ENCODE measurements at regions not wholly inside any gene's neighbourhood (a gene's known extent, or its start where the extent isn't known, plus 50 kb on each side); places are given as distances from the start of the nearest gene placed in this dataset.

DNA sequence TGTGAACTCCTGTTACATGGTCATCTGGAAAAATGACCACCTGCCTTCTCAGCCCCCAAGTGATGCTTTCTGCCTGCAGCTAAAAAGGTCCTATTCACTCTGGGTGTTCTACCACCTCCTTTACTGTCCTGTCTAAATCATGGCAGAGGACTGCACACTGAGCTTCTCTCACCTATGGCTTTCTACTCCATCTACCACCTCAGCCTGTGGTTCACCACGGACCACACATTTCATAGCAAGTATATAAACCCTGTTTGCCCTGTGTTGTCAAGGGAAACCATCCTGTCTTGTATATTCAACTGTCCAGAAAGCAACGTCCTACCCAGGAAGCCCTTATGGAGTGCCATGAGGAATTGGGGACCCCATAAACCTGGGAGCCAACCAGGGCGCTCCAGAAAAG, 167.4 kb upstream of the ITGA1 start:
- Histone ChIP-seq H3K4me2 (no peak overlapping the region), H3K27me3 (ENCODE audit: insufficient read depth) (no peaks in the 10 kb centered on the region), H3K27ac (ENCODE audit: low read depth in 2 of 2, low read length in 1 of 2) (no peak overlapping the region), H3K9ac (no peak overlapping the region), H2AFZ (ENCODE audit: low read depth) (no peak overlapping the region), H3K4me3 (ENCODE audit: low read depth in 2 of 2, low read length in 1 of 2) (no peak overlapping the region), H3F3A (replicated peaks; ENCODE audit: insufficient read depth) (no peaks in the 10 kb centered on the region), H3K36me3 (replicated peaks in 1 of 2; ENCODE audit: control insufficient read depth in 1 of 2, insufficient read depth in 2 of 2, low read length in 1 of 2) (no peaks in the 10 kb centered on the region), H3K9me2 (no peaks in the 10 kb centered on the region), H4K20me1 (ENCODE audit: insufficient read depth) (no peaks in the 10 kb centered on the region), H3K9me3 (no peaks in the 10 kb centered on the region), H3K79me2 (ENCODE audit: insufficient read depth) (no peaks in the 10 kb centered on the region), H3K4me1 (ENCODE audit: control insufficient read depth in 1 of 2, insufficient read depth in 2 of 2, low read depth in 1 of 2, low read length in 1 of 2) (0 out of 4 replicates have a peak, but pooled peaks cover 0 to 2% of the 10 kb centered on the region in 2 experiments)
- ChIA-PET CTCF (no interaction called here), POLR2A (no interaction called here)
- TF ChIP-seq YY1 (IDR thresholded peaks at IDR 0.05; ENCODE audit: low read depth), result no peak
- TF ChIP-seq, protein P1, sequence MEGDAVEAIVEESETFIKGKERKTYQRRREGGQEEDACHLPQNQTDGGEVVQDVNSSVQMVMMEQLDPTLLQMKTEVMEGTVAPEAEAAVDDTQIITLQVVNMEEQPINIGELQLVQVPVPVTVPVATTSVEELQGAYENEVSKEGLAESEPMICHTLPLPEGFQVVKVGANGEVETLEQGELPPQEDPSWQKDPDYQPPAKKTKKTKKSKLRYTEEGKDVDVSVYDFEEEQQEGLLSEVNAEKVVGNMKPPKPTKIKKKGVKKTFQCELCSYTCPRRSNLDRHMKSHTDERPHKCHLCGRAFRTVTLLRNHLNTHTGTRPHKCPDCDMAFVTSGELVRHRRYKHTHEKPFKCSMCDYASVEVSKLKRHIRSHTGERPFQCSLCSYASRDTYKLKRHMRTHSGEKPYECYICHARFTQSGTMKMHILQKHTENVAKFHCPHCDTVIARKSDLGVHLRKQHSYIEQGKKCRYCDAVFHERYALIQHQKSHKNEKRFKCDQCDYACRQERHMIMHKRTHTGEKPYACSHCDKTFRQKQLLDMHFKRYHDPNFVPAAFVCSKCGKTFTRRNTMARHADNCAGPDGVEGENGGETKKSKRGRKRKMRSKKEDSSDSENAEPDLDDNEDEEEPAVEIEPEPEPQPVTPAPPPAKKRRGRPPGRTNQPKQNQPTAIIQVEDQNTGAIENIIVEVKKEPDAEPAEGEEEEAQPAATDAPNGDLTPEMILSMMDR (IDR thresholded peaks at IDR 0.05), result no peak
- no peak for TF ChIP-seq EP300 (IDR thresholded peaks at IDR 0.05; ENCODE audit: borderline replicate concordance in 1 of 2, low read depth in 1 of 2, low read length in 1 of 2)
- TF ChIP-seq GATA2 (CRISPR knock-in tag; IDR thresholded peaks at IDR 0.05), result no peak
- no peak for TF ChIP-seq SIN3A (IDR thresholded peaks at IDR 0.05; ENCODE audit: borderline replicate concordance, low read depth, low read length)
- TF ChIP-seq ZBTB33 (IDR thresholded peaks at IDR 0.05; ENCODE audit: borderline replicate concordance, low read depth), result no peak
- TF ChIP-seq FOXJ3 (CRISPR knock-in tag; IDR thresholded peaks at IDR 0.05), result no peak
- no peak for TF ChIP-seq RCOR1 (IDR thresholded peaks at IDR 0.05; ENCODE audit: low read length)
- no peak for TF ChIP-seq TAF1 (IDR thresholded peaks at IDR 0.05; ENCODE audit: borderline replicate concordance, low read depth, low read length)
- no peak for TF ChIP-seq NFIC (IDR thresholded peaks at IDR 0.05; ENCODE audit: borderline replicate concordance)
- TF ChIP-seq SMC3 (IDR thresholded peaks at IDR 0.05; ENCODE audit: low read depth, low read length), result no peak
- TF ChIP-seq TEAD4 (IDR thresholded peaks at IDR 0.05; ENCODE audit: borderline replicate concordance, insufficient read depth), result no peak
- TF ChIP-seq, protein P2, sequence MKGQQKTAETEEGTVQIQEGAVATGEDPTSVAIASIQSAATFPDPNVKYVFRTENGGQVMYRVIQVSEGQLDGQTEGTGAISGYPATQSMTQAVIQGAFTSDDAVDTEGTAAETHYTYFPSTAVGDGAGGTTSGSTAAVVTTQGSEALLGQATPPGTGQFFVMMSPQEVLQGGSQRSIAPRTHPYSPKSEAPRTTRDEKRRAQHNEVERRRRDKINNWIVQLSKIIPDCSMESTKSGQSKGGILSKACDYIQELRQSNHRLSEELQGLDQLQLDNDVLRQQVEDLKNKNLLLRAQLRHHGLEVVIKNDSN (IDR thresholded peaks at IDR 0.05; ENCODE audit: borderline replicate concordance, low read depth), result no peak
- TF ChIP-seq, protein P3, sequence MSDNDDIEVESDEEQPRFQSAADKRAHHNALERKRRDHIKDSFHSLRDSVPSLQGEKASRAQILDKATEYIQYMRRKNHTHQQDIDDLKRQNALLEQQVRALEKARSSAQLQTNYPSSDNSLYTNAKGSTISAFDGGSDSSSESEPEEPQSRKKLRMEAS (IDR thresholded peaks at IDR 0.05; ENCODE audit: low read depth), result no peak
- no peak for TF ChIP-seq RFX5 (IDR thresholded peaks at IDR 0.05; ENCODE audit: low read length)
- TF ChIP-seq MXI1 (IDR thresholded peaks at IDR 0.05; ENCODE audit: low read depth, low read length), result no peak
- TF ChIP-seq FOXM1 (IDR thresholded peaks at IDR 0.05; ENCODE audit: low read depth), result no peak
- 35% methylated on average over 3 of the region's 3 CpGs for WGBS (ENCODE audit: low lambda C conversion rate)
- no peak for DNase-seq
